Activated CD4-positive, alpha-beta T cell treated with anti-CD3 and anti-CD28 coated beads, Interleukin-2, amount 50 U/mL, for 48 hours (primary cell): ENCODE measurements at regions not wholly inside any gene's neighbourhood (a gene's known extent, or its start where the extent isn't known, plus 50 kb on each side); places are given as distances from the start of the nearest gene placed in this dataset.
"Not testable (repeated sequence)": the region's sequence is repeated elsewhere in the genome, so short reads cannot be mapped to it uniquely, and the experiment has no call there.

Source experiments
- DNase-seq, 2 experiments: peaks; one replicate each; pipeline ENCODE4 v3.0.0-alpha.2; 2020

- no peak for DNase-seq
Measured at GRCh38 chr14:40345334-40345733, 913.1 kb upstream of the FBXO33 start.

- no peak for DNase-seq
Measured at GRCh38 chr14:40340708-40341107, 908.5 kb upstream of the FBXO33 start.

GRCh38 chr14:40336846-40337245 lies 904.6 kb upstream of the FBXO33 start:
- DNase-seq: no peak

- DNase-seq: not testable (repeated sequence)
Measured at GRCh38 chr14:40326519-40326918, 894.3 kb upstream of the FBXO33 start.

- no peak for DNase-seq
Measured at GRCh38 chr14:40318211-40318719, 886.0 kb upstream of the FBXO33 start.

GRCh38 chr14:40317690-40318089 lies 885.5 kb upstream of the FBXO33 start:
- DNase-seq: no peak

- no peak for DNase-seq
Measured at GRCh38 chr14:40312296-40312695, 880.1 kb upstream of the FBXO33 start.

GRCh38 chr14:40309124-40309523 lies 876.9 kb upstream of the FBXO33 start:
- no peak for DNase-seq

- DNase-seq: no peak
Measured at GRCh38 chr14:40308240-40308639, 876.0 kb upstream of the FBXO33 start.

GRCh38 chr14:40296821-40297220 lies 864.6 kb upstream of the FBXO33 start:
- DNase-seq: no peak

- no peak for DNase-seq
Measured at GRCh38 chr14:40292664-40293063, 860.4 kb upstream of the FBXO33 start.

- no peak for DNase-seq
Measured at GRCh38 chr14:40282196-40282595, 850.0 kb upstream of the FBXO33 start.

GRCh38 chr14:40280652-40281051 lies 848.4 kb upstream of the FBXO33 start:
- DNase-seq: no peak

- DNase-seq: no peak
Measured at GRCh38 chr14:40273417-40273816, 841.2 kb upstream of the FBXO33 start.

- DNase-seq: no peak
Measured at GRCh38 chr14:40271480-40271879, 839.2 kb upstream of the FBXO33 start.

- DNase-seq: no peak
Measured at GRCh38 chr14:40269436-40269835, 837.2 kb upstream of the FBXO33 start.

- no peak for DNase-seq
Measured at GRCh38 chr14:40268236-40268635, 836.0 kb upstream of the FBXO33 start.

GRCh38 chr14:40265096-40265495 lies 832.9 kb upstream of the FBXO33 start:
- DNase-seq: no peak

GRCh38 chr14:40252817-40253447 lies 820.7 kb upstream of the FBXO33 start:
- DNase-seq: no peak

GRCh38 chr14:40248671-40249070 lies 816.4 kb upstream of the FBXO33 start:
- DNase-seq: no peak

GRCh38 chr14:40240245-40240859 lies 808.1 kb upstream of the FBXO33 start:
- no peak for DNase-seq

GRCh38 chr14:40232302-40232701 lies 800.1 kb upstream of the FBXO33 start:
- no peak for DNase-seq

GRCh38 chr14:40229676-40230075 lies 797.4 kb upstream of the FBXO33 start:
- DNase-seq: no peak

GRCh38 chr14:40222996-40223395 lies 790.8 kb upstream of the FBXO33 start:
- DNase-seq: no peak

- no peak for DNase-seq
Measured at GRCh38 chr14:40221428-40221827, 789.2 kb upstream of the FBXO33 start.
